Vagina (tissue), 2 donors: ENCODE measurements at regions not wholly inside any gene's neighbourhood (a gene's known extent, or its start where the extent isn't known, plus 50 kb on each side); places are given as distances from the start of the nearest gene placed in this dataset.

Experiments
- DNase-seq, 2 donors: peaks; one replicate each; pipeline ENCODE4 v3.0.0-alpha.2; 2017; ENCODE audit errors: extremely low spot score in 2 of 2
- H3K27ac ChIP-seq: fragments of 200-600 bp; sonication (generic); one replicate; pipeline ENCODE4 v1.5.1; 2019
- H3K27me3 ChIP-seq: fragments of 200-600 bp; sonication (generic); one replicate; pipeline ENCODE4 v1.5.1; 2019
- H3K36me3 ChIP-seq, 2 donors: fragments of 200-600 bp; sonication (generic); one replicate each; pipeline ENCODE4 v1.5.1; 2017 to 2019
- H3K4me1 ChIP-seq: fragments of 200-600 bp; sonication (generic); one replicate; pipeline ENCODE4 v1.5.1; 2019
- H3K4me3 ChIP-seq, 2 donors: fragments of 200-600 bp; sonication (generic); 1 replicate in 1 of 2; 2 replicates in 1 of 2; pipeline ENCODE4 v1.5.1; 2016 to 2019
- H3K9me3 ChIP-seq: fragments of 200-600 bp; sonication (generic); one replicate; pipeline ENCODE4 v1.5.1; 2019
- CTCF ChIP-seq, 3 experiments: fragments of 450-650 bp in 2 of 3; fragments of 200-600 bp in 1 of 3; sonication (generic) in 1 of 3; IDR thresholded peaks; one replicate each; pipeline ENCODE4 v1.5.1; 2017 to 2019; ENCODE audit warnings: antibody characterized with exemption in 3 of 3, mild to moderate bottlenecking in 2 of 3, moderate library complexity in 2 of 3
- POLR2A ChIP-seq, 2 donors: fragments of 450-650 bp; IDR thresholded peaks; one replicate each; pipeline ENCODE4 v1.6.1; 2017; ENCODE audit warnings: antibody characterized with exemption in 2 of 2, mild to moderate bottlenecking in 2 of 2, moderate library complexity in 2 of 2
- POLR2AphosphoS5 ChIP-seq, 2 donors: sonication (generic); formaldehyde crosslinking; IDR thresholded peaks; one replicate each; pipeline ENCODE4 v1.9.0; 2017; ENCODE audit warnings: antibody characterized with exemption in 2 of 2, mild to moderate bottlenecking in 2 of 2, low read depth in 1 of 2; ENCODE audit not compliant: insufficient read depth in 1 of 2
- intact Hi-C: fragments of 100-400 bp; cut with DNase I; formaldehyde crosslinking; loops from one replicate; pipeline ENCODE4 v1.15.1; 2023

GRCh38 chr3:153649286-153649839, 471.8 kb upstream of the ARHGEF26 start:
- H3K4me3 ChIP-seq, result no peak overlapping the region
- no peak for DNase-seq
- H3K27ac ChIP-seq, result no peak overlapping the region
- H3K9me3 ChIP-seq, result no peaks in the 10 kb centered on the region
- no peaks in the 10 kb centered on the region for H3K27me3 ChIP-seq
- H3K36me3 ChIP-seq, result no peaks in the 10 kb centered on the region
- intact Hi-C loops, result no loop called here
- TF ChIP-seq POLR2A (IDR thresholded peaks at IDR 0.05) (no peak), CTCF (IDR thresholded peaks at IDR 0.05) (no peak), POLR2AphosphoS5 (IDR thresholded peaks at IDR 0.05; ENCODE audit: insufficient read depth in 1 of 2, low read depth in 1 of 2) (no peak)
- no peaks in the 10 kb centered on the region for H3K4me1 ChIP-seq

GRCh38 chr3:153652076-153652475, 469.1 kb upstream of the ARHGEF26 start:
- Histone ChIP-seq H3K36me3 (no peaks in the 10 kb centered on the region), H3K9me3 (no peaks in the 10 kb centered on the region), H3K4me1 (no peaks in the 10 kb centered on the region), H3K27me3 (no peaks in the 10 kb centered on the region), H3K4me3 (no peak overlapping the region), H3K27ac (no peak overlapping the region)
- no peak for DNase-seq
- no peak for TF ChIP-seq CTCF (IDR thresholded peaks at IDR 0.05)
- no peak for TF ChIP-seq POLR2AphosphoS5 (IDR thresholded peaks at IDR 0.05; ENCODE audit: insufficient read depth in 1 of 2, low read depth in 1 of 2)
- no peak for TF ChIP-seq POLR2A (IDR thresholded peaks at IDR 0.05)
- intact Hi-C loops, result no loop called here

GRCh38 chr3:153657046-153657445, 464.1 kb upstream of the ARHGEF26 start:
- no peaks in the 10 kb centered on the region for H3K27me3 ChIP-seq
- no peak overlapping the region for H3K27ac ChIP-seq
- H3K4me3 ChIP-seq, result no peak overlapping the region
- H3K4me1 ChIP-seq, result no peaks in the 10 kb centered on the region
- no peaks in the 10 kb centered on the region for H3K36me3 ChIP-seq
- TF ChIP-seq POLR2AphosphoS5 (IDR thresholded peaks at IDR 0.05; ENCODE audit: insufficient read depth in 1 of 2, low read depth in 1 of 2) (no peak), CTCF (IDR thresholded peaks at IDR 0.05) (no peak), POLR2A (IDR thresholded peaks at IDR 0.05) (no peak)
- no peak for DNase-seq
- intact Hi-C loops, result no loop called here
- no peaks in the 10 kb centered on the region for H3K9me3 ChIP-seq

- Histone ChIP-seq H3K27ac (no peak overlapping the region), H3K36me3 (no peaks in the 10 kb centered on the region), H3K4me1 (no peaks in the 10 kb centered on the region), H3K27me3 (no peaks in the 10 kb centered on the region), H3K9me3 (no peaks in the 10 kb centered on the region), H3K4me3 (no peak overlapping the region)
- intact Hi-C loops, result no loop called here
- no peak for TF ChIP-seq CTCF (IDR thresholded peaks at IDR 0.05)
- no peak for TF ChIP-seq POLR2A (IDR thresholded peaks at IDR 0.05)
- no peak for DNase-seq
These were observed 463.7 kb upstream of the ARHGEF26 start for GRCh38 chr3:153657461-153657860.

- intact Hi-C loops, result no loop called here
- TF ChIP-seq CTCF (IDR thresholded peaks at IDR 0.05) (no peak), POLR2A (IDR thresholded peaks at IDR 0.05) (no peak), POLR2AphosphoS5 (IDR thresholded peaks at IDR 0.05; ENCODE audit: insufficient read depth in 1 of 2, low read depth in 1 of 2) (peak in 1 of 2 donors; percentile 31)
- H3K36me3 ChIP-seq, result no peaks in the 10 kb centered on the region
- H3K4me1 ChIP-seq, result no peaks in the 10 kb centered on the region
- H3K9me3 ChIP-seq, result no peaks in the 10 kb centered on the region
- no peak for DNase-seq
- no peak overlapping the region for H3K27ac ChIP-seq
- H3K4me3 ChIP-seq, result no peak overlapping the region
- no peaks in the 10 kb centered on the region for H3K27me3 ChIP-seq
These were observed 463.1 kb upstream of the ARHGEF26 start for GRCh38 chr3:153658136-153658535.
